HG03108 (cell line): ENCODE measurements at regions not wholly inside any gene's neighbourhood (a gene's known extent, or its start where the extent isn't known, plus 50 kb on each side); places are given as distances from the start of the nearest gene placed in this dataset.
"Not testable (repeated sequence)": the region's sequence is repeated elsewhere in the genome, so short reads cannot be mapped to it uniquely, and the experiment has no call there.

Experiments used
- ATAC-seq: cut with Tn5 transposase; IDR thresholded peaks from one replicate; pipeline ENCODE4 v1.9.1; 2021; ENCODE audit warnings: moderate library complexity; ENCODE audit not compliant: unreplicated experiment

- no peak for ATAC-seq
Observed at GRCh38 chr1:14246471-14246870, 352.0 kb upstream of the KAZN start.

GRCh38 chr1:14247666-14248065 lies 350.8 kb upstream of the KAZN start:
- no peak for ATAC-seq

GRCh38 chr1:14251871-14252270 lies 346.6 kb upstream of the KAZN start:
- no peak for ATAC-seq

- no peak for ATAC-seq
Observed at GRCh38 chr1:14253676-14254075, 344.8 kb upstream of the KAZN start.

GRCh38 chr1:14254251-14254650 lies 344.2 kb upstream of the KAZN start:
- no peak for ATAC-seq

- ATAC-seq, result no peak
Observed at GRCh38 chr1:14255233-14255632, 343.3 kb upstream of the KAZN start.

- no peak for ATAC-seq
Observed at GRCh38 chr1:14255711-14256110, 342.8 kb upstream of the KAZN start.

- ATAC-seq, result no peak
Observed at GRCh38 chr1:14259191-14259757, 339.2 kb upstream of the KAZN start.

GRCh38 chr1:14260480-14260879 lies 338.0 kb upstream of the KAZN start:
- ATAC-seq, result no peak

- no peak for ATAC-seq
Observed at GRCh38 chr1:14261395-14261794, 337.1 kb upstream of the KAZN start.

GRCh38 chr1:14262637-14263036 lies 335.8 kb upstream of the KAZN start:
- no peak for ATAC-seq

- ATAC-seq, result no peak
Observed at GRCh38 chr1:14263225-14263624, 335.3 kb upstream of the KAZN start.

GRCh38 chr1:14263671-14264070 lies 334.8 kb upstream of the KAZN start:
- no peak for ATAC-seq

GRCh38 chr1:14265495-14265894 lies 333.0 kb upstream of the KAZN start:
- no peak for ATAC-seq

- ATAC-seq, result no peak
Observed at GRCh38 chr1:14267991-14268390, 330.5 kb upstream of the KAZN start.

GRCh38 chr1:14270821-14271220 lies 327.7 kb upstream of the KAZN start:
- no peak for ATAC-seq

- no peak for ATAC-seq
Observed at GRCh38 chr1:14273811-14274210, 324.7 kb upstream of the KAZN start.

GRCh38 chr1:14279891-14280290 lies 318.6 kb upstream of the KAZN start:
- ATAC-seq, result not testable (repeated sequence)

GRCh38 chr1:14280909-14281308 lies 317.6 kb upstream of the KAZN start:
- ATAC-seq, result no peak

GRCh38 chr1:14281412-14281811 lies 317.1 kb upstream of the KAZN start:
- ATAC-seq, result no peak

GRCh38 chr1:14282707-14283106 lies 315.8 kb upstream of the KAZN start:
- no peak for ATAC-seq

GRCh38 chr1:14285238-14285637 lies 313.2 kb upstream of the KAZN start:
- ATAC-seq, result no peak

GRCh38 chr1:14291182-14291581 lies 307.3 kb upstream of the KAZN start:
- not testable (repeated sequence) for ATAC-seq

- no peak for ATAC-seq
Observed at GRCh38 chr1:14292520-14292919, 306.0 kb upstream of the KAZN start.
